Vagina (tissue), 2 donors: ENCODE measurements at regions not wholly inside any gene's neighbourhood (a gene's known extent, or its start where the extent isn't known, plus 50 kb on each side); places are given as distances from the start of the nearest gene placed in this dataset.
"Not testable (repeated sequence)": the region's sequence is repeated elsewhere in the genome, so short reads cannot be mapped to it uniquely, and the experiment has no call there.

ENCODE experiments used
- DNase-seq, 2 donors: peaks; one replicate each; pipeline ENCODE4 v3.0.0-alpha.2; 2017; ENCODE audit errors: extremely low spot score in 2 of 2
- H3K27ac ChIP-seq: fragments of 200-600 bp; sonication (generic); one replicate; pipeline ENCODE4 v1.5.1; 2019
- H3K27me3 ChIP-seq: fragments of 200-600 bp; sonication (generic); one replicate; pipeline ENCODE4 v1.5.1; 2019
- H3K36me3 ChIP-seq, 2 donors: fragments of 200-600 bp; sonication (generic); one replicate each; pipeline ENCODE4 v1.5.1; 2017 to 2019
- H3K4me1 ChIP-seq: fragments of 200-600 bp; sonication (generic); one replicate; pipeline ENCODE4 v1.5.1; 2019
- H3K4me3 ChIP-seq, 2 donors: fragments of 200-600 bp; sonication (generic); 1 replicate in 1 of 2; 2 replicates in 1 of 2; pipeline ENCODE4 v1.5.1; 2016 to 2019
- H3K9me3 ChIP-seq: fragments of 200-600 bp; sonication (generic); one replicate; pipeline ENCODE4 v1.5.1; 2019
- CTCF ChIP-seq, 3 experiments: fragments of 450-650 bp in 2 of 3; fragments of 200-600 bp in 1 of 3; sonication (generic) in 1 of 3; IDR thresholded peaks; one replicate each; pipeline ENCODE4 v1.5.1; 2017 to 2019; ENCODE audit warnings: antibody characterized with exemption in 3 of 3, mild to moderate bottlenecking in 2 of 3, moderate library complexity in 2 of 3
- POLR2A ChIP-seq, 2 donors: fragments of 450-650 bp; IDR thresholded peaks; one replicate each; pipeline ENCODE4 v1.6.1; 2017; ENCODE audit warnings: antibody characterized with exemption in 2 of 2, mild to moderate bottlenecking in 2 of 2, moderate library complexity in 2 of 2
- POLR2AphosphoS5 ChIP-seq, 2 donors: sonication (generic); formaldehyde crosslinking; IDR thresholded peaks; one replicate each; pipeline ENCODE4 v1.9.0; 2017; ENCODE audit warnings: antibody characterized with exemption in 2 of 2, mild to moderate bottlenecking in 2 of 2, low read depth in 1 of 2; ENCODE audit not compliant: insufficient read depth in 1 of 2
- intact Hi-C: fragments of 100-400 bp; cut with DNase I; formaldehyde crosslinking; loops from one replicate; pipeline ENCODE4 v1.15.1; 2023

- intact Hi-C loops: no loop called here
- DNase-seq: no peak
- no peaks in the 10 kb centered on the region for H3K36me3 ChIP-seq
- no peaks in the 10 kb centered on the region for H3K4me1 ChIP-seq
- no peaks in the 10 kb centered on the region for H3K27me3 ChIP-seq
- no peaks in the 10 kb centered on the region for H3K9me3 ChIP-seq
- no peak for TF ChIP-seq POLR2A (IDR thresholded peaks at IDR 0.05)
- TF ChIP-seq CTCF (IDR thresholded peaks at IDR 0.05): no peak
- TF ChIP-seq POLR2AphosphoS5 (IDR thresholded peaks at IDR 0.05; ENCODE audit: insufficient read depth in 1 of 2, low read depth in 1 of 2): no peak
- H3K27ac ChIP-seq: no peak overlapping the region
- H3K4me3 ChIP-seq: no peak overlapping the region
Observed at GRCh38 chr10:111323389-111323966, 246.6 kb downstream of the ADRA2A start.

GRCh38 chr10:111332174-111332573 lies 255.3 kb downstream of the ADRA2A start:
- DNase-seq, H3K9me3 ChIP-seq, intact Hi-C loops, H3K36me3 ChIP-seq, H3K4me1 ChIP-seq, H3K27me3 ChIP-seq, H3K4me3 ChIP-seq, H3K27ac ChIP-seq: not testable (repeated sequence)

- H3K27ac ChIP-seq: no peak overlapping the region
- no peaks in the 10 kb centered on the region for H3K4me1 ChIP-seq
- H3K27me3 ChIP-seq: no peaks in the 10 kb centered on the region
- no peaks in the 10 kb centered on the region for H3K36me3 ChIP-seq
- TF ChIP-seq POLR2A (IDR thresholded peaks at IDR 0.05): no peak
- no peak for TF ChIP-seq POLR2AphosphoS5 (IDR thresholded peaks at IDR 0.05; ENCODE audit: insufficient read depth in 1 of 2, low read depth in 1 of 2)
- TF ChIP-seq CTCF (IDR thresholded peaks at IDR 0.05): no peak
- intact Hi-C loops: no loop called here
- DNase-seq: no peak
- no peak overlapping the region for H3K4me3 ChIP-seq
- H3K9me3 ChIP-seq: no peaks in the 10 kb centered on the region
Observed at GRCh38 chr10:111335826-111336225, 259.0 kb downstream of the ADRA2A start.

- no peaks in the 10 kb centered on the region for H3K36me3 ChIP-seq
- no peak for TF ChIP-seq POLR2AphosphoS5 (IDR thresholded peaks at IDR 0.05; ENCODE audit: insufficient read depth in 1 of 2, low read depth in 1 of 2)
- TF ChIP-seq CTCF (IDR thresholded peaks at IDR 0.05): no peak
- no peak for TF ChIP-seq POLR2A (IDR thresholded peaks at IDR 0.05)
- no peaks in the 10 kb centered on the region for H3K9me3 ChIP-seq
- no peaks in the 10 kb centered on the region for H3K27me3 ChIP-seq
- intact Hi-C loops: no loop called here
- H3K4me1 ChIP-seq: no peaks in the 10 kb centered on the region
- no peak overlapping the region for H3K27ac ChIP-seq
- H3K4me3 ChIP-seq: no peak overlapping the region
- no peak for DNase-seq
Observed at GRCh38 chr10:111338035-111338434, 261.2 kb downstream of the ADRA2A start.

- intact Hi-C loops: no loop called here
Observed at GRCh38 chr10:111338805-111339204, 262.0 kb downstream of the ADRA2A start.

More at GRCh38 chr10:111338805-111339204, 262.0 kb downstream of the ADRA2A start:
- Histone ChIP-seq H3K36me3 (no peaks in the 10 kb centered on the region), H3K9me3 (no peaks in the 10 kb centered on the region), H3K27me3 (no peaks in the 10 kb centered on the region), H3K4me3 (no peak overlapping the region), H3K27ac (no peak overlapping the region), H3K4me1 (no peaks in the 10 kb centered on the region)
- TF ChIP-seq POLR2A (IDR thresholded peaks at IDR 0.05) (no peak), CTCF (IDR thresholded peaks at IDR 0.05) (no peak), POLR2AphosphoS5 (IDR thresholded peaks at IDR 0.05; ENCODE audit: insufficient read depth in 1 of 2, low read depth in 1 of 2) (no peak)
- no peak for DNase-seq
